IPS-18c (cell line): ENCODE measurements at regions not wholly inside any gene's neighbourhood (a gene's known extent, or its start where the extent isn't known, plus 50 kb on each side); places are given as distances from the start of the nearest gene placed in this dataset.

ENCODE experiments used
- H3K4me3 ChIP-seq: 2 replicates; pipeline ENCODE4 v1.7.0; 2013; ENCODE audit warnings: low read depth, mild to moderate bottlenecking, low read length, moderate library complexity; ENCODE audit not compliant: insufficient read depth
- H3K9me3 ChIP-seq: one replicate; pipeline ENCODE4 v1.6.1; 2013; ENCODE audit warnings: mild to moderate bottlenecking, low read length, moderate library complexity; ENCODE audit not compliant: control insufficient read depth, insufficient read depth

GRCh38 chr2:43041661-43042360 is 184.6 kb downstream of the ZFP36L2 start:
- H3K9me3 ChIP-seq, result peaks cover 5% of the 10 kb centered on the region
- no peak overlapping the region; the same call in 1 of the 2 replicates for H3K4me3 ChIP-seq

- Histone ChIP-seq H3K4me3 (no peak overlapping the region), H3K9me3 (peaks cover 5% of the 10 kb centered on the region)
Measured at GRCh38 chr2:43041173-43041591, 185.2 kb downstream of the ZFP36L2 start.

- Histone ChIP-seq H3K4me3 (no peak overlapping the region), H3K9me3 (peaks cover 5% of the 10 kb centered on the region)
Measured at GRCh38 chr2:43040084-43040854, 186.1 kb downstream of the ZFP36L2 start.

DNA sequence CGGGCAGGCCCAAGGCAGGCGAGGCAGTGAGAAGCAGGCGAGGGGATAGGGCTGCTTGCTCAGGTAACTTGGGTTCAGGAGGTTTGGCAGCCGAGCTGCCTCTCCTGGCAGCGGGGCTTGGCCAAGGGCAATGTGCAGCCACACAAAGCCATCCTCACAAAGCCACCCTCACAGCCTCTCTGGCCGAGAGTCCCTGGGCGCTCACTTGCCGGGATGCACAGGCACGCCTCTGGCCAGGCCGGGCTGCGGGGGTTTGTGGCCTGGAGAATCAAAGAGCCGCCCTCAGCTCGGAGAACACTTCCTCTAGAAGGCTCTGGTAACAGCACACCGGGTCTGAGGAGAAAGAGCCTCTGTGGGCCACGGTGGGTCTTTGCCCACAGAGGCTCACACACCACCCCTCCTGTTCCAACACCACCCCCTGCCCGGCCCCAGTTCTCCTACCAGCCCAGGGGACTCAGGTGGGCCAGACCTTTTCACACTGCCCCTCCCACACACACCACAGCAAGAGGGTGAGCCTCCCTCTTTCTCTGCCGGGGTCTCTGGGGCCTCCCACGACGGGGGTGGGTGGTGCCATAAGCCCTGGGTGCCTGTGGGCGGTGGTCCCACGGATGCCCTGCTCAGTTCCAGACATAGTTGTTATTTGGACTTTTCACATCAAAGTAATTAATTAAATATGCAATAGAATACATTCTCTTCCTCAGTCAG is 186.9 kb downstream of the ZFP36L2 start:
- Histone ChIP-seq H3K4me3 (no peak overlapping the region), H3K9me3 (peaks cover 5% of the 10 kb centered on the region)

GRCh38 chr2:43038696-43039094 is 187.7 kb downstream of the ZFP36L2 start:
- Histone ChIP-seq H3K4me3 (no peak overlapping the region), H3K9me3 (peaks cover 5% of the 10 kb centered on the region)

GRCh38 chr2:43038034-43038695 is 188.2 kb downstream of the ZFP36L2 start:
- H3K4me3 ChIP-seq, result no peak overlapping the region
- peaks cover 5% of the 10 kb centered on the region for H3K9me3 ChIP-seq

DNA sequence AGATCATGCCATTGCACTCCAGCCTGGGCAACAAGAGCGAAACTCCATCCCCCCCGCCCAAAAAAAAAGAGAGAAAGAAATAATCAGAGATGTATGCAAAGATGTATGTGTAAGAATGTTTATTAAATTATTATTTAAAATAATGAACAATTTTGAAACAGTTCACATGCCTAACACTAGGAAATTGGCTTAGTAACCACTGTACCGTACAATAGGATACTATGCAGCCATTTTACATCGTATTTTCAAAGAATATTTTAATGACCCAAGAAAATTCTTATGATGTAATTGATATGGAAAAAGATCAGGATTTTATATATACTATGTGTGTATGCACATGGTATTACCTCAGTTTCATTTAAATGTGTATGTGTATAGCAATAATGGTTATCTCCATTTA is 190.5 kb downstream of the ZFP36L2 start:
- no peak overlapping the region for H3K4me3 ChIP-seq
- peaks cover 2% of the 10 kb centered on the region for H3K9me3 ChIP-seq

DNA sequence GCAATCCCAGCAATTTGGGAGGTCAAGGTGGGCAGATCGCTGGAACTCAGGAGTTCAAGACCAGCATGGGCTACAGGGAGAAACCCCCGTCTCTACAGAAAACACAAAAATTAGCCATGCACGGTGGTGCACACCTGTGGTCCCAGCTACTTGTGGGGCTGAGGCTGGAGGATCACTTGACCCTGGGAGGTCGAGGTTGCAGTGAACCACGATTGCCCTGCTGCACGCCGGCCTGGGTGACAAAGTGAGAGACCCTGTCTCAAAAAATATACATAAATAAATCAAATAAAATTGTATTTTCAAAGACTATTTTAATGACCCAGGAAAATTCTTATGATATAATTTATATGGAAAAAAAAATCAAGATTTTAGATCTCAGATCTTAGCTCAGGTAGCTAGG is 191.5 kb downstream of the ZFP36L2 start:
- Histone ChIP-seq H3K4me3 (no peak overlapping the region), H3K9me3 (peaks cover 2% of the 10 kb centered on the region)

GRCh38 chr2:43034242-43034619 is 192.2 kb downstream of the ZFP36L2 start:
- H3K9me3 ChIP-seq, result peaks cover 2% of the 10 kb centered on the region
- no peak overlapping the region for H3K4me3 ChIP-seq

- Histone ChIP-seq H3K4me3 (no peak overlapping the region), H3K9me3 (peaks cover 2% of the 10 kb centered on the region)
Measured at GRCh38 chr2:43033466-43034241, 192.8 kb downstream of the ZFP36L2 start.

GRCh38 chr2:43033016-43033270 is 193.5 kb downstream of the ZFP36L2 start:
- H3K4me3 ChIP-seq, result no peak overlapping the region
- H3K9me3 ChIP-seq, result no peaks in the 10 kb centered on the region

DNA sequence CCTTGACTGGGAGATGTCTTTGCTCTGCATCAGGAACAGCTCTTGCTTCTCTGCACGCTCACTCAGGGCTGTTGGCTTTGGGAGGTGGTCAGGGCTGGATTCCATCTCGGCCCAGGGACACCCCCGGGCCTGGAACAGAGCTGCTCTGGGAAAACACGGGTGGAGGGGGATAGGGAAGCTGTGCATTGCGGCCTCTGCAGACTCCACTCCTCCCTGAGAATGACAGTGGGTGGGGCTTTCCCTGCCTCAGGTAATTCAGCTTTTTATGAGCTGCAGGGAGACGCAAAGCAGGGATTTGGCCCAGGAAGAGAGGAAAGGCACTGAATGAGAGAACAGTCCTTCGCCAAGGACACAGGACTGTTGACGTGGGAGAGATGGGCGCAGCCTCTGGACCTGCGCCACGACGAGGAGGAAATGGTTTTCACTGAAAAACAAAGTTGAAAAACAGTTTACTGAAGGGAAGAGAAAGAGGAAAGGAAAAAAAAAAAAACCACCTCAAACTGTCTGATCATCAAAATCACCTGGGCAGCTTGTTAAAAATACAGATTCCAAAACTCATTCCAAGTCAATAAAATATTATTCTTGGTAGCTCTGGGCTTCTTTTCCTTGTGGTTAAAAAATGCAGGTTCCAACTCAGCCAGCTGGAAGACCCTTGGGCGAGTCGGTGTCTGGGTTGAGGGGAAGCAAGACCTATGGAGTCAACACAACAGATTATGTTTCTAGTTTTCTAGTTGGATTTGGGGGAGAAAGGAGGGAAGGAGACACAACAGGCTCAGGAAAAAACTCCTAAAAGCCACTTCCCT is 194.0 kb downstream of the ZFP36L2 start:
- Histone ChIP-seq H3K9me3 (no peaks in the 10 kb centered on the region), H3K4me3 (no peak overlapping the region)

DNA sequence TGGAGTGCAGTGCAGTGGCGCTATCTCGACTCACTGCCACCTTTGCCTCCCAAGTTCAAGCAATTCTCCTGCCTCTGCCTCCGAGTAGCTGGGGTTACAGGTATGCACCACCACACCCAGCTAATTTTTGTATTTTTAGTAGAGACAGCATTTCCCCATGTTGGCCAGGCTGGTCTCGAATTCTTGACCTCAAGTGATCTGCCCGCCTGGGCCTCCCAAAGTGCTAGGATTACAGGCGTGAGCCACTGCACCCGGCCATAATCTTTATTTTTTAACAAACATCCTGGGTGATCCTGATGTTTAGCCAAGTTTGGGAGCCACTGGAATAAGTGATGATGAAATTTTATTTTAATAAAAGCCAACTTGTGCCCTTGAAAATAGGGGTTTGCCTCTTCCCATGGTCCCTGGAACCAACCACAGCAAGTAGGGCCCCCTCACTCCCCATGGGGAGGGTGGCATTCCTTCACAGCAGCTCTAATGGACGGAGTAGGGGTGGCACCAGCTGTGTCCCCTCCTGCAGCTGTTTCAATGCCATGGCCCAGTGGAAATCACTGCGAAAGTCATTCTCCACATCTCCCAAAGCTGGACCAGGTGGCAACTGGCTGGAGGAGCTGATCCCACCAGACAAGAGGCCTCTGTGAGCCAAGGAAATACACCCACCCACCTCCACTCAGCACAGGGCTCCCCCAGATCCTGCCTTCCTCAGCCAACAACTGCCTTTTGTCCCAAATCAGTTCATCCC is 194.8 kb downstream of the ZFP36L2 start:
- Histone ChIP-seq H3K4me3 (no peak overlapping the region), H3K9me3 (no peaks in the 10 kb centered on the region)

GRCh38 chr2:43030551-43031307 is 195.7 kb downstream of the ZFP36L2 start:
- Histone ChIP-seq H3K9me3 (no peaks in the 10 kb centered on the region), H3K4me3 (no peak overlapping the region)

GRCh38 chr2:43029186-43029585 is 197.2 kb downstream of the ZFP36L2 start:
- H3K4me3 ChIP-seq, result no peak overlapping the region
- H3K9me3 ChIP-seq, result no peaks in the 10 kb centered on the region
